GM12874 (cell line): ENCODE measurements at regions not wholly inside any gene's neighbourhood (a gene's known extent, or its start where the extent isn't known, plus 50 kb on each side); places are given as distances from the start of the nearest gene placed in this dataset.

Experiments used
- CTCF ChIP-seq: IDR thresholded peaks from 2 replicates; pipeline ENCODE4 v1.5.1; 2011; ENCODE audit warnings: low read depth, mild to moderate bottlenecking, control low read depth, low read length, moderate library complexity; ENCODE audit not compliant: insufficient read depth

- TF ChIP-seq CTCF, result no peak
Observed at GRCh38 chr5:124139477-124139876, 607.0 kb downstream of the ZNF608 start.

- TF ChIP-seq CTCF, result no peak
Observed at GRCh38 chr5:124136609-124137008, 609.8 kb downstream of the ZNF608 start.

- TF ChIP-seq CTCF, result no peak
Observed at GRCh38 chr5:124134941-124135340, 611.5 kb downstream of the ZNF608 start.

GRCh38 chr5:124133406-124133805 lies 613.0 kb downstream of the ZNF608 start:
- no peak for TF ChIP-seq CTCF

- TF ChIP-seq CTCF, result no peak
Observed at GRCh38 chr5:124132843-124133242, 613.6 kb downstream of the ZNF608 start.

- TF ChIP-seq CTCF, result no peak
Observed at GRCh38 chr5:124131466-124131865, 615.0 kb downstream of the ZNF608 start.

- TF ChIP-seq CTCF, result no peak
Observed at GRCh38 chr5:124130816-124131215, 615.6 kb downstream of the ZNF608 start.

GRCh38 chr5:124128867-124129266 lies 616.9 kb downstream of the CSNK1G3 start:
- TF ChIP-seq CTCF, result no peak
